ENCODE measurements at regions not wholly inside any gene's neighbourhood (a gene's known extent, or its start where the extent isn't known, plus 50 kb on each side); places are given as distances from the start of the nearest gene placed in this dataset.

DNA sequence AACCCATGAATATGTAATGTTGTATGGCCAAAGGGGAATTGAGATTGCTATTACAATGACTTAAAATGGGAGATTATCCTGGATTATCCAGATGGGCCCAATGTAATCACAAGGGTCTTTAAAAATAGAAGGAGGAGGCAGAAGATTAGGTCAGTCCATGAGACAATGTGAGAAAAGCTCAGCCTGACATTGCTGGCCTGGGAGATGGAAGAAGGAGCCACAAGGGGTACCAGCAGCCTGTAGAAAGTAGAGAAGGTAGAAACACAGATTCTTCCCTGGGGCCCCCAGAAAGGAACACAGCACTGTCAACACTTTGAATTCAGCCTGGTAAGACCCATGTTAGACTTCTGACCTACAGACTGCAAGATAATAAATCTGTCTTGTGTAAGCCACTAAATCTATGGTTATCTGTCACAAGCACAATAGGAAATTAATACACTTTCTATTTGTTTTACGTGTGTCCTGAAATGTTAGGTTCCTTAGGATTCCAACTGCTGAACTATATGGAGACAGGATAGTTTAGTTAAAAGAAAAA, 132.9 kb upstream of the SERP2 start:
- H3K4me1 Mint-ChIP-seq (ENCODE audit: low read depth): peaks cover 14% of the 10 kb centered on the region
- H3K4me3 Mint-ChIP-seq: no peak overlapping the region
- no peaks in the 10 kb centered on the region for H3K36me3 Mint-ChIP-seq (ENCODE audit: insufficient read depth)
- H3K9me3 Mint-ChIP-seq: no peaks in the 10 kb centered on the region
- ATAC-seq: no peak
- DNase-seq: no peak
- H3K27me3 Mint-ChIP-seq (ENCODE audit: low read depth): peaks cover 3% of the 10 kb centered on the region

DNA sequence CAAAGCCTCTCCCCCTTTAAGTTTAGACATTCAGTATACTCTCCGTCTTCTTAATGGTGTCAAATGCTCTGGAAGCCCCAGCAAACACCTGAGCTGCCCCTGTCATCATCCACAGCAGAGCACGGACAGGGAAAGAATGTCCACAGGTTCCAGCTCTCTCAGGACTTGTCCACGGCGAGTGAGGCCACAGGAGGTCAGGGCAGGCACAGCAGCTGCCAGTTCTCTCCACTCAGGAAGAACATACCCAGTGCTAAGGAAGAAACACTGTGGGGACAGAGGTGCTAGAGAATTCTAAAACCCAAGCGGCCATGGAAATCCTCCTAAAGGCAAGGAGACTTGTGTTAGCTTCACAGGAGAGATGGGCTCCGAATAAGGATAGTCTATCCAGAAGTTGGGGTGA, 132.0 kb upstream of the SERP2 start:
- ATAC-seq: no peak
- Mint-ChIP-seq H3K36me3 (ENCODE audit: insufficient read depth) (no peaks in the 10 kb centered on the region), H3K4me3 (no peak overlapping the region), H3K4me1 (ENCODE audit: low read depth) (peaks cover 14% of the 10 kb centered on the region), H3K27me3 (ENCODE audit: low read depth) (peaks cover 3% of the 10 kb centered on the region), H3K9me3 (no peaks in the 10 kb centered on the region)
- no peak for DNase-seq

DNA sequence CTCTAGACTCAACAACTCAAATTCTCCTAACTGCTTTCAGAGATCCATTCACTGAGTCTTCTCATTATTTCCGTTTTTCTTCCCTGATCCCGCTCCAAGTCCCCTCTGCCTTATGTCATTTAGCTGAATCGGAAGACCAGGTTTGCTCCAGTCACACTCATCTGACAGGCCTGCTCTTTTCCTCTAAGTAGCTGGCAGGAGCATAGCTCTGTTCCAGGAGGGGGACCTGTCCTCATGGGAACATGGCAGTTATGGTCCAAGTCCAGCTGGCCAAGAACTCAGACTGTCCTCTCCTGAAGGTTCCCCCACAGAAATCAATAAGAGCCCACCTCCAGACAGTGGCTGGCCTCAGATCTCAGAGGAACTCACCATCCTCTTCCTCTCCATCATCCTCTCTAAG, 130.9 kb upstream of the SERP2 start:
- no peaks in the 10 kb centered on the region for H3K9me3 Mint-ChIP-seq
- H3K36me3 Mint-ChIP-seq (ENCODE audit: insufficient read depth): no peaks in the 10 kb centered on the region
- ATAC-seq (no peak), DNase-seq (no peak)
- H3K4me3 Mint-ChIP-seq: no peak overlapping the region
- H3K4me1 Mint-ChIP-seq (ENCODE audit: low read depth): peaks cover 8% of the 10 kb centered on the region
- peaks cover 3% of the 10 kb centered on the region for H3K27me3 Mint-ChIP-seq (ENCODE audit: low read depth)

DNA sequence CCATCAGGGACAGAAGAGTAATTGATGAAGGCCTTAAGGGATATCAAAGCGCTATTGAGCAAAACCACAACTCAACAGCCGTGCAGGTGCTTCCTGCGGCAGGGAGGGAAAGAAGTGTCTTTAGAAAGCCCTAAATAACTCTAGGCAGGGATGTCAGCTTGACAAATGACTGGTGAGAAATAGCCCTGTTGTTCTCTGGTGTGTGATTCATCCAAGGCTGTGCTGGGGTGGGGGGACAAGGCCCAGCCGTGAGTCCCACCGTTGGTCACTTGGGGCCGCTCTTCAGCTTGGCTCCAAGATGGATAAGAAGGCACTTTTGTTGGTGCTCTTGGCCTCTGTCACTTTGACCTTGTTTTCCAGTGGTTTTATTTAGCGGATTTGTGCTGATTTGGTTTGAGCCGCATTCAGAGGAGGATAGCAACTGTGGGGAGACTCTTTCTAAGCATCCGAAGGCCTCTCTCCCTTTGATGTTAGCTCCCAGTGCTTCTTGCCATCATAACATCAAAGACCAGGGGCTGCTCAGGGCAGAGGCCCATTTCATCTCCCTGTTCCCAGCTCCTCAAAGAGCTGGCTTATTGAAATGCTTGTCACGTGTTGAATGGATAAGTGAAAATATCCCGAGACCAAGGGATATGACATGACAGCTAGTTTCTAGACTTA, 130.3 kb upstream of the SERP2 start:
- Mint-ChIP-seq H3K4me3 (no peak overlapping the region), H3K9me3 (no peaks in the 10 kb centered on the region), H3K4me1 (ENCODE audit: low read depth) (peaks cover 6% of the 10 kb centered on the region), H3K36me3 (ENCODE audit: insufficient read depth) (no peaks in the 10 kb centered on the region), H3K27me3 (ENCODE audit: low read depth) (peaks cover 3% of the 10 kb centered on the region)
- DNase-seq: no peak
- ATAC-seq: peak; percentile 53 to 56

DNA sequence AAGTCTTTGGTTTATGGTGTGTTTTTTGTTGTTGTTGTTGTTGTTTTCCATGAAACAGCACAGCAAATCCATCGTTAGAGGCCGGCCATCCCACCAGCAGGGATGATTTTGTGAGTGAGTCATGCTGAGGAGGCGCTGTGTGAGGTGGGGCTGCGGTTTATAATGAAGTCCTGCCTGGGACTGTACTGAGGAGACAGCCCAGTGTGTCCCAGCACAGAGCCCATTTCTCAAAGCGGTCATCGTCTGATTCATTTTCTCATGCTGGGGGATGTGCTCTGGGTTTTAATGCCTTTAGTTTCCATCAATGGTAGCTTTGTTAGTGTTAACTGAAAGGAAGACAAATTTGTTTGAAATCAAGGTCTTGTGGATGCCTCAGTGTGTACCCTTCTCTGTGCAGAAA, 129.3 kb upstream of the SERP2 start:
- Mint-ChIP-seq H3K9me3 (no peaks in the 10 kb centered on the region), H3K36me3 (ENCODE audit: insufficient read depth) (no peaks in the 10 kb centered on the region), H3K4me3 (no peak overlapping the region), H3K27me3 (ENCODE audit: low read depth) (peaks cover 2% of the 10 kb centered on the region), H3K4me1 (ENCODE audit: low read depth) (peaks cover 6% of the 10 kb centered on the region)
- no peak for DNase-seq
- no peak for ATAC-seq

DNA sequence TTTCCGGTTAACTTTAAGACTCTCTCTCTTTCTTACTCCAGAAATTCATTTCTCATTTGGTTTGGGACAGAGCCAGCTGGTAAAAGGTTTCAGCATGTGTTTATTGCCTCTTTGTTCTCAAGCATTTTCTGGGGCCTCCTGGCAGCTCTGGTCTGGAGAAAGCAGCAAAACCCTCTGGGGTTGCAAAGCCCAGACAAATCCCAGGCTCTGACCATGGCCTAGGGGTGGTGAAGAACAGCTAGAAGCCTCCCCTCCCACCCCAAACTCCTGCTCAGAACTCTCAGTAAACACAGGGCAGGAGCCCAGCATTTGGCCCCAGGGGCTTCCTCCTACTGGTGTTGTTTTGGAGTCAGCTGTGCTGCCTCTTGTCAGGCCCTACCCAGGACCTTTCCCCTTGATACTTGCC, 124.2 kb upstream of the SERP2 start:
- Mint-ChIP-seq H3K4me3 (no peak overlapping the region), H3K4me1 (ENCODE audit: low read depth) (no peaks in the 10 kb centered on the region), H3K27me3 (ENCODE audit: low read depth) (no peaks in the 10 kb centered on the region), H3K36me3 (ENCODE audit: insufficient read depth) (no peaks in the 10 kb centered on the region), H3K9me3 (no peaks in the 10 kb centered on the region)
- no peak for DNase-seq
- no peak for ATAC-seq

DNA sequence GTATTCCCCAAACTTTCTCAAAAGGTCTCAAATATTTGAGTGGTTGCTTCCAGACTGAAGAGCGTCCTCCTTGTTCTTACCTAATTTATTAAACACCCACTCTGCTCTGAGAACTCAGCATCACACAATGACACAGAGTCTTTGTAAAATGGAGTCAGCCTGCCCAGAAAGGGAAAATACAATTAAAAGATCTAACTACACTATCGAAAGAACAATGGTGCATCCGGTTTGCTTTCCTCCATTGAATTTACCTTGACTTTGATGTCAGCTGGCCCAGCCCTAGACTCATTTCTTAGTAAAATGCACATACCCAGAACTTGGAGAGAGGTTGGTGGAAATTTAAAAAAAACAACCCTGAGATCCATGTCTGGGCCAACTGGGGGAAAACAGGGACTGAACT, 120.7 kb upstream of the SERP2 start:
- Mint-ChIP-seq H3K9me3 (no peaks in the 10 kb centered on the region), H3K36me3 (ENCODE audit: insufficient read depth) (no peaks in the 10 kb centered on the region), H3K4me3 (no peak overlapping the region), H3K27me3 (ENCODE audit: low read depth) (no peaks in the 10 kb centered on the region), H3K4me1 (ENCODE audit: low read depth) (no peaks in the 10 kb centered on the region)
- ATAC-seq: no peak
- no peak for DNase-seq

DNA sequence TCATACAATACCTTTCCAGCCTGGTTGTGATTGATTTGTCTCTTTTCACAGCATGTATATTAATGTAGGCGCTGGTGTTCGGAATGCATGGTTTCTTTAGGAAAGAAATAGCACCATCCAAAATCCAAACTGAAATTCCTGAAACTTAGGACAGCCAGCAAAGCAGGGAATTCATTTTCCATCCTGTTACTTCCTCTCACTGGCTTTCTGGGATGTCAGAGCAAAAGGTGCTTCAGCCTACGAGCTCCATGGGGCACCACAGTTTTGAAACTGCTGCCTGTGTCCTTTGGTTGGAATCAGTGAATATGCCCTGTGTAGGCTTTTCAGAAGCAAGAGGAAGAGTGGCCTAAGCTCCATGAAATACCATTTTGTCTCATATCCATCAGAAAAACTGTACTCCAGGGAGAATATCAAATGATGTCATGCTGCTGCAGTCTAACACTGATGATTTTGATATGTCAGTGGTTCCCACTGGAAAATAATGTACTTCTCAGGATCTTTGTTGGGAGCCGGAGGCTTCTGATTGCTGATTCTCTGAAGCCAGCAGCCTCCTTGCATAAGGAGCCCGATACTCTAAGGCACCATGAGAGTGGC, 117.8 kb upstream of the SERP2 start:
- Mint-ChIP-seq H3K4me1 (ENCODE audit: low read depth) (peaks cover 26% of the 10 kb centered on the region), H3K4me3 (no peak overlapping the region), H3K9me3 (no peaks in the 10 kb centered on the region), H3K36me3 (ENCODE audit: insufficient read depth) (no peaks in the 10 kb centered on the region), H3K27me3 (ENCODE audit: low read depth) (no peaks in the 10 kb centered on the region)
- ATAC-seq (no peak), DNase-seq (no peak)

DNA sequence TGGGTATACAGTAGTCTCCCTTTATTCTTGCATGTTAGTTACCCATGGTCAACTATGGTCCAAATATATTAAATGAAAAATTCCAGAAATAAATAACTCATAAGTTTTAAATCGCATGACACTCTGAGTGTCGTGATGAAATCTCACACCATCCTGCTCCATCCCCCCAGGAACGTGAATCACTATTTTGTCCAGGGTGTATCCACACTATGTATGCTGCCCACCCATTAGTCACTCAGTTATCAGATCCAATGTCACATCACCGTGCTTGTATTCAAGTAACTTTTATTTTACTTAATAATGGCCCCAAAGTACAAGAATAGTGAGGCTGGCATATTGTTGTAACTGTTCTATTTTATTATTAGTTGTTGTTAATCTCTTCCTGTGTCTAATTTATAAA, 115.8 kb upstream of the SERP2 start:
- Mint-ChIP-seq H3K9me3 (no peaks in the 10 kb centered on the region), H3K4me3 (no peak overlapping the region), H3K4me1 (ENCODE audit: low read depth) (peaks cover 29% of the 10 kb centered on the region), H3K27me3 (ENCODE audit: low read depth) (no peaks in the 10 kb centered on the region), H3K36me3 (ENCODE audit: insufficient read depth) (no peaks in the 10 kb centered on the region)
- no peak for ATAC-seq
- no peak for DNase-seq

DNA sequence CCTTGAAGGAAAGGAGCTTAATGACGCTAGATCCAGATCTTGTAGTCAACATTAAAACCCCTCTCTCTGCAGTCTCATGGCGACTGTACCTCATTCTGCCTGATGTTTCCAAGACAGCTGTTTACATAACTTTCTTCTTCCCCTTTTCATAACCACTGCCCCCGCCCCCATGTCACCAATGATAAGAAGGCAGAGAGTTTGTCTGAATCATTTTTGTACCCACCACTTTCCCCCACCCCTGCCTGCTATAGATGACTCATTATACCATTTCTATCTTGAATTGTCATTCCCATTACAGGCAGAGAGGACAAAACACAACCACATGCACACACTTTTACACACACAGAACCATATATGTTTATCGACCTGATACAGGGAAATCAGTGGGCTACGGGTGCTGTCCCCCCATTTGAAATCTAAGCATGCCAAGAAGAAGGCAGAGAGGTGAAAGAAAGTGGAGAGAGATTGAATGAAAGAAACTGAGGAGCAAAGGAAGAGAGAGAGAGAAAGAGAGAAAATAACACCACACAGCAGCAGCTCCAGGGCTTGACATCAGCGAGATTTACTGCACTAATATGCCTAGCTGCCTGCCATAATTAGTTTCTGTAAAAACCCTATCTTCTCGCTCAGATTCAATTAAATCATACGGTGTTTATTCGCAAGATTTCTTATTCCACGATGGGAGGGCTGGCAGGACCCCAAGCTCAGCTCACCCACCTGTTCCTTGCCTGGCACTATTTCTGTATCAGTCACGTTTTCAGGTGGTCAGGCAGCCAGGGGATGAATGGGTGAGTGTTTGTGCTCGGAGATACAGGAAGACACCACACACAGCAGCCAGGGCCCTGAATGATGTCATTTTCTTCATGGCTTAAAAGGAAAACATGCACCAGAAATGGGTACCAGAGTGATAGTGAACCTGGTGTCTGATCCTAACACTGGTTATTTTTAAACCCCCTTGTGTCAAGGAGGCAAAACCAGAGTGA, 114.3 kb upstream of the SERP2 start:
- ATAC-seq: peak; percentile 91 to 93
- H3K36me3 Mint-ChIP-seq (ENCODE audit: insufficient read depth): no peaks in the 10 kb centered on the region
- peak; percentile 71 for DNase-seq
- peaks cover 29% of the 10 kb centered on the region for H3K4me1 Mint-ChIP-seq (ENCODE audit: low read depth)
- no peaks in the 10 kb centered on the region for H3K27me3 Mint-ChIP-seq (ENCODE audit: low read depth)
- H3K4me3 Mint-ChIP-seq: peak overlapping the region; percentile 82
- no peaks in the 10 kb centered on the region for H3K9me3 Mint-ChIP-seq

DNA sequence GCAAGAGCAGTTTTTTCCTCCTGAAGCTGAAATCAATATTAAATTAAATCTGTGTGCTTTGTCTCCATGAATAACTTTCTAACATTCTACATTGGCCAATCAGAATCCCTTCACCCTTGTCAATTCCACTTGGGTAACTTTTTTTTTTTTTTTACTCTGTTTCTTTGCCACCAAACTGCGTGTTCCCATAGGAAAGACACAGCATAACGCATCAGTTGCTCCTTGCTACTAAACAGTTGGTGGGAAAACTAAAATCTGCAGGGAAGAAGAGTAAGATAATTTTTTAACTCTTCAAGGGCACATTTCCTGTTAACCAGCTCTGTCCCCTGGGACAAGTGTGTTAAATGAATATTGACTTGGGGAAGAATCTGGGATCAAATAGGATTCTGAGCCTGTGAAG, 113.3 kb upstream of the SERP2 start:
- H3K9me3 Mint-ChIP-seq: no peaks in the 10 kb centered on the region
- DNase-seq: no peak
- no peak overlapping the region for H3K4me3 Mint-ChIP-seq

DNA sequence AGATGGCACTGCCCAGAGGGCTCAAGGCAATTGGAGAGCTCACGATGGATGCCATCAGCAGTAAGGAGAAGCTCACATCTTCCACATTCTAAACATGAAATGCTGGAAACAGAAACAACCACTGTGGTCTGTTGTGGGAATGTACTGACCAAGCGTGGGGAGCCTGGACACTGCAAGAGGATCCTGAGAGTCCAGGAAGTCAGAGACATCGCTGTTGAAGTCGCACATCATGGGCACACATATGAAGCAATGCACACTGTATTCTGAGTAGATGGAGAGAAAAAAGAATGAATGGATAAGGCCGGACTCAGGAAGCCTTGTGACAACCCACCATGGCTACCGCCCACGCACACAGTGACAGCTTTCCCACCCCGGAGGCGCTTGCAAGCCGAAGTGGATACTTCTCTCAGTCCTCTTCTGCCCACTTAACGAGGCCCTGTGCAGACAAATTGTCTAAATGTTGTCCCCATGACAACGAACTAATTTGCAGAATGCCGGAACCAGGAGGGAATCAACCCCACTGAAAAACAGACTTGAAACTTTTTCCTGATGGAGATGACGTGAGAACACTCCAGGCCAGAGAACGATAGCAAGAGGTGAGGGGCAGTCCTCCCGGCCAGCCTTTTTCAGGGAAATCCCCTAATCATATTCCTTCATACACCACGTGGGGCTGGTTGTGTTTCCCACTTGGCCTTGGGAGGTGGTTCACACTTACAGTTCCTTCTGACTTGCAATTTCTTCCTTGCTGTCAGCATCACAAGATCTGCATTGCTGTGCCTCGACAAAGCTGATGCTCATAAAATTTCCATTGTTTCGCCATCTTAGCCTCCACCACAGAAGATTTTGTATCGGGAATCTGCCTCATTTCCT, 109.6 kb upstream of the SERP2 start:
- Mint-ChIP-seq H3K9me3 (no peaks in the 10 kb centered on the region), H3K4me1 (ENCODE audit: low read depth) (peaks cover 21% of the 10 kb centered on the region), H3K4me3 (no peak overlapping the region), H3K27me3 (ENCODE audit: low read depth) (peaks cover 4% of the 10 kb centered on the region), H3K36me3 (ENCODE audit: insufficient read depth) (no peaks in the 10 kb centered on the region)
- DNase-seq: no peak
- ATAC-seq: no peak

More for the DNA sequence above, 113.3 kb upstream of the SERP2 start:
- Mint-ChIP-seq H3K4me1 (ENCODE audit: low read depth) (peaks cover 29% of the 10 kb centered on the region), H3K36me3 (ENCODE audit: insufficient read depth) (no peaks in the 10 kb centered on the region), H3K27me3 (ENCODE audit: low read depth) (no peaks in the 10 kb centered on the region)
- ATAC-seq: no peak

DNA sequence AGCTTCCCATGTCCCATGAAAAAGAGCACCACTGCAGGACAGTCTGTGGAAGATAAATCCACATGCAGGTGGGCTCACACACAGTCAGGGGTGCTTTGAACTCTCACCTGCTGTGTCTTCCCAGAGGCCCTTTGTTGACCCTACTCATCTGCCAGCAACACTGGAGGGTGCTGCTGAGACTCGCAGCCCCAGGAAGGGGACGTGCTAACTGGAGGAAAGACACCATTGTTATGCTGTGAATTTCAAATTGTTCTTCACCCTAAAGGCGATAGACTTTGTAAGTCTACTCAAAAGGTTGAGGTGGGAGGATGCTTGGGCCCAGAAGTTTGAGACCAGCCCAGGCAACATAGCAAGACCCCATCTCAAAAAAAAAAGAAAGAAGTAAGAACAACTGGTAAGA, 107.3 kb upstream of the SERP2 start:
- H3K4me1 Mint-ChIP-seq (ENCODE audit: low read depth): peaks cover 7% of the 10 kb centered on the region
- H3K4me3 Mint-ChIP-seq: no peak overlapping the region
- H3K9me3 Mint-ChIP-seq: no peaks in the 10 kb centered on the region
- DNase-seq: no peak
- peaks cover 6% of the 10 kb centered on the region for H3K27me3 Mint-ChIP-seq (ENCODE audit: low read depth)
- no peak for ATAC-seq
- H3K36me3 Mint-ChIP-seq (ENCODE audit: insufficient read depth): no peaks in the 10 kb centered on the region

DNA sequence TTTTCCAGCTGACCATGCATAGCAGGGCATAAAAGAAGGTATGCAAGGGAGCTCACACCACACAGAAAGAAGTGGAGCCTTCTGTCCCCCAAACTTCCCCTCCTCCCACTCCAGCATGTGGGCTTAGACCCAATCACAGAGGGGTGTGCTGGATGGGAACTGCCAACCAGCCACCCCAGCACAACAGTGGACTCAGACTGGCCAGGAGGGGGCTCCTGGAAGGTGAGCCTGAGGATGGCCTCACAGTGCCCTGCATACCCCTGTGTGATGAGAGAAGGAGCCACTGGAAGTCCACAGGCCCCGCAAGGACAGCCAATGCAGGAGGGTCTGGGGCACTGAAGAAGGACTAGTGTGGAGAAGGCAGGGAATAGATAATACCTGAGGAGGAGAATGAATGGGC, 106.9 kb upstream of the SERP2 start:
- DNase-seq (no peak), ATAC-seq (no peak)
- Mint-ChIP-seq H3K9me3 (no peaks in the 10 kb centered on the region), H3K4me3 (no peak overlapping the region), H3K36me3 (ENCODE audit: insufficient read depth) (no peaks in the 10 kb centered on the region), H3K4me1 (ENCODE audit: low read depth) (peaks cover 5% of the 10 kb centered on the region), H3K27me3 (ENCODE audit: low read depth) (peaks cover 6% of the 10 kb centered on the region)

Data from activated T-cell treated with anti-CD3 and anti-CD28 coated beads, Interleukin-2, amount 50 U/mL, for 4 hours (primary cell).